H1 (cell line): ENCODE measurements at regions not wholly inside any gene's neighbourhood (a gene's known extent, or its start where the extent isn't known, plus 50 kb on each side); places are given as distances from the start of the nearest gene placed in this dataset.

ENCODE experiments used
- CTCF ChIA-PET: fragments of 300-600 bp; sonication (Branson Sonifier 250); formaldehyde crosslinking; loops from one replicate; lab custom pipeline; 2021; ENCODE audit not compliant: partially characterized antibody; lab: Charles Lee
- POLR2A ChIA-PET: fragments of 300-600 bp; sonication (Branson Sonifier 250); formaldehyde crosslinking; loops from one replicate; lab custom pipeline; 2021; ENCODE audit warnings: inconsistent platforms; ENCODE audit not compliant: partially characterized antibody; lab: Charles Lee
- DNase-seq, 2 experiments: peaks; one replicate each; pipeline versions ENCODE4 v3.0.0 to v3.0.0-alpha.2; 2010 to 2022; ENCODE audit warnings: low spot score in 2 of 2, low read depth in 1 of 2, mixed read lengths in 1 of 2
- FAIRE-seq: peaks from 2 replicates; lab custom pipeline; 2011; peaks lifted over from hg19 to GRCh38; lab: Jason Lieb, UNC
- H2AFZ ChIP-seq: 2 replicates; pipeline ENCODE4 v1.8.1; 2012; ENCODE audit warnings: low read length, inconsistent platforms
- H2AK5ac ChIP-seq: 2 replicates; pipeline ENCODE4 v1.6.1; 2013; ENCODE audit warnings: low read depth, low read length
- H2BK120ac ChIP-seq: replicated peaks from 2 replicates; pipeline ENCODE3; 2013; ENCODE audit warnings: low read depth, low read length, inconsistent platforms
- H2BK12ac ChIP-seq: 2 replicates; pipeline ENCODE4 v1.6.1; 2013; ENCODE audit warnings: low read depth, low read length
- H2BK15ac ChIP-seq: 2 replicates; pipeline ENCODE4 v1.6.1; 2013; ENCODE audit warnings: low read length
- H2BK20ac ChIP-seq: 2 replicates; pipeline ENCODE4 v1.6.1; 2013; ENCODE audit warnings: low read length
- H2BK5ac ChIP-seq: 2 replicates; pipeline ENCODE4 v1.6.1; 2013; ENCODE audit warnings: low read depth, low read length
- H3K14ac ChIP-seq: 2 replicates; pipeline ENCODE4 v1.6.1; 2013; ENCODE audit warnings: inconsistent platforms; ENCODE audit not compliant: insufficient read length
- H3K18ac ChIP-seq: 2 replicates; pipeline ENCODE4 v1.6.1; 2013; ENCODE audit warnings: low read length; ENCODE audit errors: extremely low read depth
- H3K23ac ChIP-seq: 2 replicates; pipeline ENCODE4 v1.6.1; 2013; ENCODE audit warnings: inconsistent platforms; ENCODE audit not compliant: insufficient read length
- H3K23me2 ChIP-seq: 2 replicates; pipeline ENCODE4 v1.6.1; 2013; ENCODE audit warnings: low read depth, low read length
- H3K27ac ChIP-seq: 2 replicates; pipeline ENCODE4 v1.6.1; 2011; ENCODE audit warnings: low read depth, low read length, inconsistent platforms
- H3K27me3 ChIP-seq, 4 experiments: replicated peaks in 1 of 4; 1 replicate in 1 of 4; 2 replicates in 3 of 4; pipeline versions ENCODE4 v1.6.1 to v1.8.1; 2011 to 2013; ENCODE audit warnings: low read length in 3 of 4, mild to moderate bottlenecking in 3 of 4, inconsistent platforms in 2 of 4, mixed read lengths in 2 of 4, moderate library complexity in 1 of 4; ENCODE audit not compliant: control insufficient read depth in 3 of 4, insufficient read depth in 3 of 4; ENCODE audit errors: extremely low read depth in 1 of 4
- H3K36me3 ChIP-seq, 4 experiments: 2 replicates each; pipeline versions ENCODE4 v1.6.1 to v1.8.1; 2011 to 2013; ENCODE audit warnings: mild to moderate bottlenecking in 4 of 4, low read length in 3 of 4, moderate library complexity in 2 of 4, control low read depth in 1 of 4, inconsistent platforms in 1 of 4; ENCODE audit not compliant: insufficient read depth in 4 of 4, control insufficient read depth in 2 of 4
- H3K4ac ChIP-seq: replicated peaks from 2 replicates; pipeline ENCODE3; 2013; ENCODE audit warnings: low read length, low read depth, mixed read lengths, inconsistent platforms; ENCODE audit not compliant: insufficient read length
- H3K4me1 ChIP-seq, 4 experiments: replicated peaks in 1 of 4; 1 replicate in 1 of 4; 2 replicates in 3 of 4; pipeline versions ENCODE4 v1.6.1 to v1.8.1; 2011 to 2013; ENCODE audit warnings: low read length in 3 of 4, inconsistent platforms in 2 of 4, mixed read lengths in 1 of 4; ENCODE audit not compliant: insufficient read depth in 4 of 4, control insufficient read depth in 3 of 4
- H3K4me2 ChIP-seq, 2 experiments: 2 replicates each; pipeline versions ENCODE4 v1.6.1 to v1.8.1; 2011 to 2013; ENCODE audit warnings: low read depth in 2 of 2, low read length in 2 of 2, control low read depth in 1 of 2, inconsistent platforms in 1 of 2, mild to moderate bottlenecking in 1 of 2; ENCODE audit not compliant: insufficient read depth in 1 of 2
- H3K4me3 ChIP-seq, 4 experiments: fragments of 200-600, 300-600 bp in 1 of 4; sonication (generic), shearing (Covaris generic), sonication (Bioruptor Twin) in 1 of 4; 2 replicates each; pipeline versions ENCODE4 v1.5.1 to v1.8.1; 2011 to 2016; ENCODE audit warnings: low read length in 4 of 4, low read depth in 3 of 4, control low read depth in 2 of 4, inconsistent platforms in 2 of 4, mild to moderate bottlenecking in 2 of 4, mixed read lengths in 1 of 4, moderate library complexity in 1 of 4; ENCODE audit not compliant: insufficient read depth in 2 of 4; ENCODE audit errors: extremely low read depth in 1 of 4
- H3K56ac ChIP-seq: replicated peaks from 2 replicates; pipeline ENCODE3; 2013; ENCODE audit warnings: low read depth, mild to moderate bottlenecking, mixed read lengths, low read length, inconsistent platforms; ENCODE audit not compliant: insufficient read length
- H3K79me1 ChIP-seq: 2 replicates; pipeline ENCODE4 v1.6.1; 2013; ENCODE audit warnings: low read depth, low read length, control low read depth
- H3K79me2 ChIP-seq, 2 experiments: 2 replicates each; pipeline versions ENCODE4 v1.6.1 to v1.8.1; 2012 to 2013; ENCODE audit warnings: low read length in 2 of 2, mild to moderate bottlenecking in 2 of 2, inconsistent platforms in 1 of 2; ENCODE audit not compliant: insufficient read depth in 2 of 2, control insufficient read depth in 1 of 2
- H3K9ac ChIP-seq, 4 experiments: replicated peaks in 1 of 4; 1 replicate in 1 of 4; 2 replicates in 3 of 4; pipeline versions ENCODE4 v1.6.1 to v1.8.1; 2011 to 2013; ENCODE audit warnings: low read depth in 3 of 4, low read length in 3 of 4, control low read depth in 2 of 4, mild to moderate bottlenecking in 2 of 4, moderate library complexity in 2 of 4, inconsistent platforms in 1 of 4; ENCODE audit errors: extremely low read depth in 1 of 4
- H3K9me3 ChIP-seq, 2 experiments: 2 replicates each; pipeline versions ENCODE4 v1.6.1 to v1.8.1; 2012 to 2013; ENCODE audit warnings: mild to moderate bottlenecking in 2 of 2, moderate library complexity in 2 of 2, control low read depth in 1 of 2, inconsistent platforms in 1 of 2, low read depth in 1 of 2, low read length in 1 of 2, mixed read lengths in 1 of 2; ENCODE audit not compliant: insufficient read depth in 2 of 2
- H4K20me1 ChIP-seq, 2 experiments: replicated peaks in 1 of 2; 2 replicates each; pipeline versions ENCODE3 to v1.8.1; 2011 to 2013; ENCODE audit warnings: inconsistent platforms in 2 of 2, low read length in 2 of 2, mild to moderate bottlenecking in 1 of 2; ENCODE audit not compliant: insufficient read depth in 2 of 2, control insufficient read depth in 1 of 2
- H4K5ac ChIP-seq: 2 replicates; pipeline ENCODE4 v1.6.1; 2013; ENCODE audit warnings: low read length, low read depth, mixed read lengths, inconsistent platforms; ENCODE audit not compliant: insufficient read length
- H4K8ac ChIP-seq: 2 replicates; pipeline ENCODE4 v1.8.0; 2013; ENCODE audit warnings: mild to moderate bottlenecking, moderate library complexity, low read length, inconsistent platforms; ENCODE audit not compliant: insufficient read depth; ENCODE audit errors: extremely low read depth
- H4K91ac ChIP-seq: replicated peaks from 2 replicates; pipeline ENCODE3; 2013; ENCODE audit warnings: low read length, mixed read lengths, inconsistent platforms; ENCODE audit not compliant: insufficient read length
- MAFK ChIP-seq: IDR thresholded peaks from 2 replicates; pipeline ENCODE4 v1.6.1; 2012; ENCODE audit warnings: low read depth, mild to moderate bottlenecking, improper control_type of control experiment, low read length
- RNF2 ChIP-seq: fragments of 200-900, 300-1000 bp; sonication (generic); IDR thresholded peaks from 2 replicates; pipeline ENCODE4 v1.7.1; 2016; ENCODE audit warnings: borderline replicate concordance, low read depth, mild to moderate bottlenecking, antibody characterized with exemption, low read length; ENCODE audit not compliant: poor library complexity, severe bottlenecking; ENCODE audit errors: missing control alignments
- WGBS, 2 experiments: shearing (Covaris generic) in 1 of 2; methylation state at CpG; one replicate each; pipeline versions ENCODE4 v1.1.6 to v1.1.7; 2013 to 2015; ENCODE audit warnings: low lambda C conversion rate in 2 of 2, mixed read lengths in 2 of 2, inconsistent platforms in 1 of 2, low coverage in 1 of 2, missing lambda C conversion rate in 1 of 2; ENCODE audit not compliant: insufficient replicate concordance in 2 of 2, insufficient coverage in 1 of 2, insufficient read length in 1 of 2; ENCODE audit errors: extremely low coverage in 1 of 2, missing lambda C conversion rate in 1 of 2; 5-methylcytosine and 5-hydroxymethylcytosine counted together

- no peak overlapping the region for H2BK20ac ChIP-seq
- no peak overlapping the region for H3K56ac ChIP-seq
- H4K91ac ChIP-seq, result no peak overlapping the region
- ChIA-PET POLR2A (no interaction called here), CTCF (interaction anchor here (1.2 to 1.3 kb wide), 2 partner anchors 14 to 31 kb away, joined by 3 read pairs; no protein-coding TSS in a partner anchor)
- no peak overlapping the region for H2BK12ac ChIP-seq
- H2AK5ac ChIP-seq, result no peak overlapping the region
- H3K14ac ChIP-seq, result no peak overlapping the region
- H4K8ac ChIP-seq, result no peak overlapping the region
- H3K4ac ChIP-seq, result no peak overlapping the region
- H3K18ac ChIP-seq, result no peak overlapping the region
- no peak overlapping the region for H2BK15ac ChIP-seq
- H3K27me3 ChIP-seq, result no peaks in the 10 kb centered on the region
- no peak overlapping the region for H4K5ac ChIP-seq
- no peaks in the 10 kb centered on the region for H3K23me2 ChIP-seq
- H2BK120ac ChIP-seq, result no peak overlapping the region
- TF ChIP-seq RNF2 (no peak), MAFK (peak; percentile 52; the same call in 1 of the 2 replicates)
- H2AFZ ChIP-seq, result no peak overlapping the region
- H3K4me1 ChIP-seq, result 0 out of 7 replicates have a peak, but pooled peaks cover 0 to 2% (median 0%) of the 10 kb centered on the region in 4 experiments
- H3K4me3 ChIP-seq, result no peak overlapping the region
- H3K27ac ChIP-seq, result no peak overlapping the region
- no peak overlapping the region for H3K23ac ChIP-seq
- no peak overlapping the region for H3K9ac ChIP-seq
- no peaks in the 10 kb centered on the region for H3K9me3 ChIP-seq
- FAIRE-seq, result no peak
- H3K4me2 ChIP-seq, result no peak overlapping the region
- 100% methylated on average over 2 of the region's 2 CpGs; no CpG with 5 or more reads in 1 of the 2 experiments for WGBS, 2 experiments
- DNase-seq, result no peak
- H3K79me1 ChIP-seq, result no peaks in the 10 kb centered on the region
- no peaks in the 10 kb centered on the region for H3K36me3 ChIP-seq
- H2BK5ac ChIP-seq, result no peak overlapping the region
- no peaks in the 10 kb centered on the region for H4K20me1 ChIP-seq
- no peaks in the 10 kb centered on the region for H3K79me2 ChIP-seq
Measured at GRCh38 chr9:73655831-73656230, 504.2 kb downstream of the ANXA1 start.
